HG03060 (cell line): ENCODE measurements at regions not wholly inside any gene's neighbourhood (a gene's known extent, or its start where the extent isn't known, plus 50 kb on each side); places are given as distances from the start of the nearest gene placed in this dataset.

Experiments
- ATAC-seq: cut with Tn5 transposase; IDR thresholded peaks from one replicate; pipeline ENCODE4 v1.9.1; 2021; ENCODE audit warnings: low read depth, moderate number of reproducible peaks; ENCODE audit not compliant: unreplicated experiment

GRCh38 chr15:45743426-45744235 is 108.8 kb downstream of the SQOR start:
- ATAC-seq: no peak

GRCh38 chr15:45744236-45744589 is 109.4 kb downstream of the SQOR start:
- ATAC-seq: no peak

- no peak for ATAC-seq
Observed at GRCh38 chr15:45747426-45747825, 112.6 kb downstream of the SQOR start.

- no peak for ATAC-seq
Observed at GRCh38 chr15:45751629-45752028, 116.8 kb downstream of the SQOR start.

- ATAC-seq: no peak
Observed at GRCh38 chr15:45759936-45760335, 125.1 kb downstream of the SQOR start.

- ATAC-seq: no peak
Observed at GRCh38 chr15:45762726-45763125, 127.9 kb downstream of the SQOR start.

- ATAC-seq: no peak
Observed at GRCh38 chr15:45763170-45763869, 128.5 kb downstream of the SQOR start.

GRCh38 chr15:45773149-45773548 is 138.3 kb downstream of the SQOR start:
- no peak for ATAC-seq

GRCh38 chr15:45776772-45777171 is 141.9 kb downstream of the SQOR start:
- ATAC-seq: no peak

GRCh38 chr15:45777781-45778180 is 143.0 kb downstream of the SQOR start:
- ATAC-seq: no peak

- no peak for ATAC-seq
Observed at GRCh38 chr15:45780352-45780751, 145.5 kb downstream of the SQOR start.

GRCh38 chr15:45784656-45785055 is 149.8 kb downstream of the SQOR start:
- no peak for ATAC-seq

- no peak for ATAC-seq
Observed at GRCh38 chr15:45785897-45786296, 151.1 kb downstream of the SQOR start.

GRCh38 chr15:45790325-45790943 is 155.6 kb downstream of the SQOR start:
- ATAC-seq: no peak

GRCh38 chr15:45794304-45794703 is 159.5 kb downstream of the SQOR start:
- ATAC-seq: no peak

- no peak for ATAC-seq
Observed at GRCh38 chr15:45794712-45795439, 160.0 kb downstream of the SQOR start.

- no peak for ATAC-seq
Observed at GRCh38 chr15:45795440-45796069, 160.7 kb downstream of the SQOR start.

- ATAC-seq: no peak
Observed at GRCh38 chr15:45796433-45796832, 161.6 kb downstream of the SQOR start.

GRCh38 chr15:45799508-45799907 is 164.7 kb downstream of the SQOR start:
- no peak for ATAC-seq

GRCh38 chr15:45801543-45801942 is 166.7 kb downstream of the SQOR start:
- no peak for ATAC-seq

- no peak for ATAC-seq
Observed at GRCh38 chr15:45802140-45802539, 167.3 kb downstream of the SQOR start.
